Cardiac muscle cell (in vitro differentiated cells and primary cell): ENCODE measurements at regions not wholly inside any gene's neighbourhood (a gene's known extent, or its start where the extent isn't known, plus 50 kb on each side); places are given as distances from the start of the nearest gene placed in this dataset.

Experiments
- DNase-seq, 2 donors: peaks; one replicate each; pipeline versions ENCODE4 v3.0.0 to v3.0.0-alpha.2; 2010 to 2017; ENCODE audit warnings: low read depth in 1 of 2, low spot score in 1 of 2
- H3K27ac ChIP-seq: fragments of 200-600 bp; sonication (generic); 2 replicates; pipeline ENCODE4 v1.5.1; 2016
- H3K27me3 ChIP-seq: fragments of 200-600 bp; sonication (generic); 2 replicates; pipeline ENCODE4 v1.6.0; 2016; ENCODE audit warnings: control low read depth
- H3K36me3 ChIP-seq: fragments of 200-600 bp; sonication (generic); 2 replicates; pipeline ENCODE4 v1.5.1; 2016; ENCODE audit warnings: control low read depth
- H3K4me1 ChIP-seq: fragments of 200-600 bp; sonication (generic); 2 replicates; pipeline ENCODE4 v1.8.1; 2017; ENCODE audit warnings: low read depth, mild to moderate bottlenecking, mixed run types
- H3K4me3 ChIP-seq: fragments of 200-600 bp; sonication (generic); 2 replicates; pipeline ENCODE4 v1.5.1; 2016; ENCODE audit warnings: mild to moderate bottlenecking
- H3K9me3 ChIP-seq: fragments of 200-600 bp; sonication (generic); 2 replicates; pipeline ENCODE4 v1.5.1; 2017; ENCODE audit warnings: low read depth, mild to moderate bottlenecking, control low read depth
- CTCF ChIP-seq: IDR thresholded peaks from 2 replicates; pipeline ENCODE4 v1.5.1; 2012; ENCODE audit warnings: low read depth, mild to moderate bottlenecking, low read length

- TF ChIP-seq CTCF, result no peak
- Histone ChIP-seq H3K4me3 (no peak overlapping the region), H3K4me1 (peaks cover 8% of the 10 kb centered on the region), H3K9me3 (no peaks in the 10 kb centered on the region), H3K27me3 (no peaks in the 10 kb centered on the region), H3K36me3 (no peaks in the 10 kb centered on the region), H3K27ac (no peak overlapping the region)
- peak in 1 of 2 donors; percentile 22 for DNase-seq
These were observed 111.9 kb upstream of the ARHGAP5 start for GRCh38 chr14:31965071-31965734.

- no peaks in the 10 kb centered on the region for H3K27me3 ChIP-seq
- H3K9me3 ChIP-seq, result no peaks in the 10 kb centered on the region
- peak in 1 of 2 donors; percentile 29 for DNase-seq
- H3K27ac ChIP-seq, result no peak overlapping the region
- H3K4me1 ChIP-seq, result peaks cover 8% of the 10 kb centered on the region
- no peak for TF ChIP-seq CTCF
- H3K36me3 ChIP-seq, result no peaks in the 10 kb centered on the region
- H3K4me3 ChIP-seq, result no peak overlapping the region
These were observed 111.1 kb upstream of the ARHGAP5 start for GRCh38 chr14:31965735-31966598.

DNA sequence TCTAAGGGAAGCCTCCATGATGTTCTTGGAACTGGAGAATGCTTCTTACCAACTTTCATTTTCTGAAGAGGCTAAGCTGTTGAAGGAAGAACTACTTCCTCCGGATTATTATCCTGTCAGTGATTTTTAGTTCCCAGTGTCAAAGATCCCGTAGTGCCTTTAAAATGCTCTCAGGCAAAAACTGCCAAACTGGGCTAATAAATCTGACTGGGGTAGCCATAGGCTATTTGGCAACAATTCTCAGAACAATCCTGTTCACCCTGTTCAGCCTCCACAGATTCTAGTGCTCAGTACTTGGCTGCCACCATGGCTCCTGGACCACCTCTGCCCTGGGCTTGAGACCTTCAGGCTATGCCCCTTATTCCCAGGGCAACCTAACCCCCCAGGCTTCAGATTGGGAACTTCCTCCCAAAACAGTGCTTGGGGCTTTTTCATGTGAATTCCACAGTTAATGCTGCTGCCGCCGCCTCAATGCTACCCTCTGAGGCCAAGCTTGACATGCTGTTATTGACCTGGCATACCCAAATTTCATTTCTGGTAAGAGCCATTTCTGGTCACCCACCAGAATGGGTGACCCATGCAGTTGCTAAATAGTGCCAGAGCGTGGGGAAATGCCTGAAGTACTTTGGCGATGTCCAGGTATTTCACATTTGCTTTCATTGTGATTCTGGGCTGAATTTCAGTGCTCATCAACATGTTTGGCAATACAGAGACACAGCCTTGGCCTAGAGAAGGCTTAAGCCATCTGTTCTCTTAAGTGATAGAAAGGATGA is 110.0 kb upstream of the ARHGAP5 start:
- Histone ChIP-seq H3K27ac (no peak overlapping the region), H3K27me3 (no peaks in the 10 kb centered on the region), H3K9me3 (no peaks in the 10 kb centered on the region), H3K36me3 (no peaks in the 10 kb centered on the region), H3K4me3 (no peak overlapping the region), H3K4me1 (peaks cover 8% of the 10 kb centered on the region)
- TF ChIP-seq CTCF, result no peak
- no peak for DNase-seq

DNA sequence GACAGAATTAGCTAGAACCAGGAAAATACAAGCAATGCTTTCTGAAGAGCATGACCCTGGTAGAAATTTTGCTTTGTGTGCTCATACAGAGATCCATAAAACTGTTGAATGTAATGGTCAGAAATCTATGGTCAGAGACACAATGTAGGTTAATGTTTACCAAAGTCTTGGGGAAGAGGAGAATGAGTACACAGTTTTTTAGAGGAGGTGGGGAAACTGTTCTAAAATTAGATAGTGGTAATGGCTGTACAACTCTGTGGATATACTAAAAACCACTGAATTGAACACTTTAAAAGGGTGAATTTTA is 109.5 kb upstream of the ARHGAP5 start:
- H3K27ac ChIP-seq, result no peak overlapping the region
- H3K36me3 ChIP-seq, result no peaks in the 10 kb centered on the region
- peaks cover 8% of the 10 kb centered on the region for H3K4me1 ChIP-seq
- TF ChIP-seq CTCF, result no peak
- no peak overlapping the region for H3K4me3 ChIP-seq
- no peaks in the 10 kb centered on the region for H3K27me3 ChIP-seq
- H3K9me3 ChIP-seq, result no peaks in the 10 kb centered on the region
- no peak for DNase-seq

DNA sequence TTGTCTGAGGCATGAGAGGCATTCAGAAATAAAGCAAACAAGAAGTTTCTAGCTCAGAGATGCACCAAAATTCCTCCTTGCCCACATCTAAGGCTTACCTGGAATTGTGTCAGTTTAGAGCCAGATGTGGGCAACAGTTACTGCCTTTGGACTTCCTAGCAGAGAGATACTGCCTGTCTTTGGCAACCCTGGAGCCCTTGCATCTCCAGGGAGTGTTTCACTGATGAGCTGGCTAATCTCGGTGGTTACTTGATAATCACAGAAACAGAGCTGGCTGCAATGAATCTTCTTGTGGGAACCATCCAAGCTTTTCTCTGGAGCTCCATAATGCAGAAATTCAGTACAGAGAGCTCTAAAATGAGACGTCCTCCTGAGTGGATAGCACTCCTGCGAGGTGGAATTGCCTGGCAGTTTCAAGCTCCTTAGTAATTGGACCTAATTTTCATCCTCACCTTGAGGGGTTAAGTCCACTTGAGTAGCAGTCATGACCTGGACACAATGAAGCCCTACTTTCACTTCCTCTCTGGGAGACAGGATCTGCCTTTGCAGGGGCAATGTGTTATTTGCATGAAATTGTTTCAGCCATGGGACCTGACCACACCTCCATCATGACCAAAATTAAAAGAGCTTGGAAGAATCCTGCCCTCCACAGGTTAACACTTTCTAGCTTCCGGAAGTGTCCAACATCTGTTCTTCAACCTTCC is 108.8 kb upstream of the ARHGAP5 start:
- Histone ChIP-seq H3K36me3 (no peaks in the 10 kb centered on the region), H3K9me3 (no peaks in the 10 kb centered on the region), H3K27me3 (no peaks in the 10 kb centered on the region), H3K4me3 (no peak overlapping the region), H3K27ac (no peak overlapping the region), H3K4me1 (peaks cover 8% of the 10 kb centered on the region)
- peak in 1 of 2 donors; percentile 37 for DNase-seq
- TF ChIP-seq CTCF, result no peak
